ENCODE measurements at regions not wholly inside any gene's neighbourhood (a gene's known extent, or its start where the extent isn't known, plus 50 kb on each side); places are given as distances from the start of the nearest gene placed in this dataset.

- no peak overlapping the region for H2AFZ ChIP-seq (ENCODE audit: control insufficient read depth, low read depth, low read length)
- no peaks in the 10 kb centered on the region for H3K27me3 ChIP-seq (replicated peaks in 1 of 2; ENCODE audit: control insufficient read depth in 2 of 2, insufficient read depth in 2 of 2, low read length in 1 of 2)
- ChIA-PET POLR2A (no interaction called here), SMC1A (ENCODE audit: uncharacterized antibody, unreplicated experiment) (no interaction called here), RAD21 (ENCODE audit: unreplicated experiment) (no interaction called here), CTCF (no interaction called here)
- no peak overlapping the region for H3K9ac ChIP-seq (ENCODE audit: control insufficient read depth, insufficient read depth, low read length)
- no peaks in the 10 kb centered on the region for H3K36me3 ChIP-seq (ENCODE audit: control insufficient read depth in 2 of 2, insufficient read depth in 2 of 2, low read length in 1 of 2)
- H3K4me1 ChIP-seq (ENCODE audit: control insufficient read depth, insufficient read depth, low read length), result no peaks in the 10 kb centered on the region
- no peak overlapping the region for H3K4me3 ChIP-seq
- no peaks in the 10 kb centered on the region for H3K79me2 ChIP-seq (ENCODE audit: control insufficient read depth, insufficient read depth, low read length)
- no TSS peak for BruUV-seq (replicated peaks)
- no peaks in the 10 kb centered on the region for H4K20me1 ChIP-seq (ENCODE audit: control insufficient read depth, insufficient read depth)
- no peak overlapping the region for H3K27ac ChIP-seq (ENCODE audit: control insufficient read depth, insufficient read depth)
- WGBS (ENCODE audit: insufficient coverage, insufficient replicate concordance, low lambda C conversion rate, missing lambda C conversion rate), result 16% methylated on average over 4 of the region's 4 CpGs
- intact Hi-C loops (cut with micrococcal nuclease; ENCODE audit: unreplicated experiment) (no loop called here), in situ Hi-C loops (cut with MboI) (no loop called here)
- no peak for DNase-seq (ENCODE audit: low read depth, low spot score)
- no peak for FAIRE-seq
- ATAC-seq, result no peak
- TF ChIP-seq CREB1 (IDR thresholded peaks at IDR 0.05; ENCODE audit: low read depth) (no peak), CREM (IDR thresholded peaks at IDR 0.05; ENCODE audit: low read depth) (no peak), CHD1 (IDR thresholded peaks at IDR 0.05; ENCODE audit: low read depth, low read length) (no peak)
- TF ChIP-seq, protein P1, sequence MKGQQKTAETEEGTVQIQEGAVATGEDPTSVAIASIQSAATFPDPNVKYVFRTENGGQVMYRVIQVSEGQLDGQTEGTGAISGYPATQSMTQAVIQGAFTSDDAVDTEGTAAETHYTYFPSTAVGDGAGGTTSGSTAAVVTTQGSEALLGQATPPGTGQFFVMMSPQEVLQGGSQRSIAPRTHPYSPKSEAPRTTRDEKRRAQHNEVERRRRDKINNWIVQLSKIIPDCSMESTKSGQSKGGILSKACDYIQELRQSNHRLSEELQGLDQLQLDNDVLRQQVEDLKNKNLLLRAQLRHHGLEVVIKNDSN (IDR thresholded peaks at IDR 0.05; ENCODE audit: borderline replicate concordance, extremely low read length, insufficient read depth, low read depth, low read length), result no peak
- TF ChIP-seq, protein P2, sequence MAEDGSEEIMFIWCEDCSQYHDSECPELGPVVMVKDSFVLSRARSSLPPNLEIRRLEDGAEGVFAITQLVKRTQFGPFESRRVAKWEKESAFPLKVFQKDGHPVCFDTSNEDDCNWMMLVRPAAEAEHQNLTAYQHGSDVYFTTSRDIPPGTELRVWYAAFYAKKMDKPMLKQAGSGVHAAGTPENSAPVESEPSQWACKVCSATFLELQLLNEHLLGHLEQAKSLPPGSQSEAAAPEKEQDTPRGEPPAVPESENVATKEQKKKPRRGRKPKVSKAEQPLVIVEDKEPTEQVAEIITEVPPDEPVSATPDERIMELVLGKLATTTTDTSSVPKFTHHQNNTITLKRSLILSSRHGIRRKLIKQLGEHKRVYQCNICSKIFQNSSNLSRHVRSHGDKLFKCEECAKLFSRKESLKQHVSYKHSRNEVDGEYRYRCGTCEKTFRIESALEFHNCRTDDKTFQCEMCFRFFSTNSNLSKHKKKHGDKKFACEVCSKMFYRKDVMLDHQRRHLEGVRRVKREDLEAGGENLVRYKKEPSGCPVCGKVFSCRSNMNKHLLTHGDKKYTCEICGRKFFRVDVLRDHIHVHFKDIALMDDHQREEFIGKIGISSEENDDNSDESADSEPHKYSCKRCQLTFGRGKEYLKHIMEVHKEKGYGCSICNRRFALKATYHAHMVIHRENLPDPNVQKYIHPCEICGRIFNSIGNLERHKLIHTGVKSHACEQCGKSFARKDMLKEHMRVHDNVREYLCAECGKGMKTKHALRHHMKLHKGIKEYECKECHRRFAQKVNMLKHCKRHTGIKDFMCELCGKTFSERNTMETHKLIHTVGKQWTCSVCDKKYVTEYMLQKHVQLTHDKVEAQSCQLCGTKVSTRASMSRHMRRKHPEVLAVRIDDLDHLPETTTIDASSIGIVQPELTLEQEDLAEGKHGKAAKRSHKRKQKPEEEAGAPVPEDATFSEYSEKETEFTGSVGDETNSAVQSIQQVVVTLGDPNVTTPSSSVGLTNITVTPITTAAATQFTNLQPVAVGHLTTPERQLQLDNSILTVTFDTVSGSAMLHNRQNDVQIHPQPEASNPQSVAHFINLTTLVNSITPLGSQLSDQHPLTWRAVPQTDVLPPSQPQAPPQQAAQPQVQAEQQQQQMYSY (CRISPR knock-in tag; IDR thresholded peaks at IDR 0.05), result no peak
- H3K4me2 ChIP-seq (ENCODE audit: control insufficient read depth, insufficient read depth), result no peak overlapping the region
- no peaks in the 10 kb centered on the region for H3K9me3 ChIP-seq (replicated peaks; ENCODE audit: control insufficient read depth, insufficient read depth, low read length)
Observed at GRCh38 chr3:109902549-109902948, 565.2 kb upstream of the DPPA4 start.

Measured in GM12878 (cell line).